ENCODE measurements at regions not wholly inside any gene's neighbourhood (a gene's known extent, or its start where the extent isn't known, plus 50 kb on each side); places are given as distances from the start of the nearest gene placed in this dataset.

GRCh38 chr2:8149007-8149405, 532.9 kb upstream of the ID2 start:
- Histone ChIP-seq H3K27ac (ENCODE audit: low read depth in 1 of 2, low read length in 2 of 2) (no peak overlapping the region), H3K79me2 (ENCODE audit: insufficient read depth, low read length) (no peaks in the 10 kb centered on the region), H3K9me3 (replicated peaks in 1 of 2; ENCODE audit: control insufficient read depth in 1 of 2, insufficient read depth in 1 of 2, low read length in 2 of 2) (no peaks in the 10 kb centered on the region), H3K9ac (ENCODE audit: insufficient read depth, low read length, poor library complexity, severe bottlenecking) (no peak overlapping the region), H3K4me1 (ENCODE audit: control insufficient read depth in 1 of 2, insufficient read depth in 2 of 2, low read length in 2 of 2) (peaks cover 17 to 19% of the 10 kb centered on the region in 2 donors), H4K20me1 (ENCODE audit: insufficient read depth, low read length) (no peaks in the 10 kb centered on the region), H3K4me3 (replicated peaks in 1 of 3; ENCODE audit: low read depth in 2 of 3, low read length in 3 of 3) (no peak overlapping the region), H3K36me3 (replicated peaks in 1 of 2; ENCODE audit: control insufficient read depth in 1 of 2, insufficient read depth in 2 of 2, low read length in 2 of 2) (no peaks in the 10 kb centered on the region), H3K27me3 (ENCODE audit: control insufficient read depth in 2 of 2, insufficient read depth in 2 of 2, low read length in 2 of 2) (no peaks in the 10 kb centered on the region), H3K4me2 (replicated peaks; ENCODE audit: extremely low read depth, low read length, poor library complexity, severe bottlenecking) (no peak overlapping the region), H2AFZ (ENCODE audit: insufficient read depth, low read depth, low read length, poor library complexity, severe bottlenecking) (no peak overlapping the region)
- Mint-ChIP-seq H3K27ac (peak overlapping the region in 1 of 7 donors; percentile 48), H3K27me3 (ENCODE audit: low read depth in 3 of 3) (peaks cover 5 to 12% (median 5%) of the 10 kb centered on the region in 3 donors), H3K4me3 (no peak overlapping the region), H3K4me1 (peaks cover 28% of the 10 kb centered on the region), H3K9me3 (peaks cover 0 to 6% (median 3%) of the 10 kb centered on the region in 7 donors), H3K36me3 (no peaks in the 10 kb centered on the region)
- TF ChIP-seq CTCF (IDR thresholded peaks at IDR 0.05): no peak
- no peak for DNase-seq
- intact Hi-C loops (cut with micrococcal nuclease): no loop called here
- 100% methylated on average over 3 of the region's 5 CpGs for WGBS (ENCODE audit: insufficient coverage)

- Histone ChIP-seq H3K4me1 (ENCODE audit: control insufficient read depth in 1 of 2, insufficient read depth in 2 of 2, low read length in 2 of 2) (peaks cover 11 to 14% of the 10 kb centered on the region in 2 donors), H2AFZ (ENCODE audit: insufficient read depth, low read depth, low read length, poor library complexity, severe bottlenecking) (no peak overlapping the region), H3K4me2 (replicated peaks; ENCODE audit: extremely low read depth, low read length, poor library complexity, severe bottlenecking) (no peak overlapping the region), H3K79me2 (ENCODE audit: insufficient read depth, low read length) (no peaks in the 10 kb centered on the region), H3K36me3 (replicated peaks in 1 of 2; ENCODE audit: control insufficient read depth in 1 of 2, insufficient read depth in 2 of 2, low read length in 2 of 2) (no peaks in the 10 kb centered on the region), H3K27ac (ENCODE audit: low read depth in 1 of 2, low read length in 2 of 2) (no peak overlapping the region), H4K20me1 (ENCODE audit: insufficient read depth, low read length) (no peaks in the 10 kb centered on the region), H3K4me3 (replicated peaks in 1 of 3; ENCODE audit: low read depth in 2 of 3, low read length in 3 of 3) (no peak overlapping the region), H3K27me3 (ENCODE audit: control insufficient read depth in 2 of 2, insufficient read depth in 2 of 2, low read length in 2 of 2) (no peaks in the 10 kb centered on the region), H3K9ac (ENCODE audit: insufficient read depth, low read length, poor library complexity, severe bottlenecking) (no peak overlapping the region), H3K9me3 (replicated peaks in 1 of 2; ENCODE audit: control insufficient read depth in 1 of 2, insufficient read depth in 1 of 2, low read length in 2 of 2) (no peaks in the 10 kb centered on the region)
- peaks cover 20% of the 10 kb centered on the region for H3K4me1 Mint-ChIP-seq
- H3K27ac Mint-ChIP-seq: no peak overlapping the region
- intact Hi-C loops (cut with micrococcal nuclease): no loop called here
- TF ChIP-seq CTCF (IDR thresholded peaks at IDR 0.05): no peak
- H3K36me3 Mint-ChIP-seq: peaks cover 0 to 4% of the 10 kb centered on the region in 2 donors
- H3K27me3 Mint-ChIP-seq (ENCODE audit: low read depth in 3 of 3): peaks cover 5 to 12% (median 8%) of the 10 kb centered on the region in 3 donors
- 94% methylated on average over 9 of the region's 9 CpGs for WGBS (ENCODE audit: insufficient coverage)
- DNase-seq: no peak
- H3K4me3 Mint-ChIP-seq: peak overlapping the region in 1 of 2 donors; percentile 31
- peaks cover 0 to 4% (median 3%) of the 10 kb centered on the region in 7 donors for H3K9me3 Mint-ChIP-seq
These were observed 531.8 kb upstream of the ID2 start for GRCh38 chr2:8149985-8150539.

Data from CD14-positive monocyte (primary cell).